ENCODE measurements at regions not wholly inside any gene's neighbourhood (a gene's known extent, or its start where the extent isn't known, plus 50 kb on each side); places are given as distances from the start of the nearest gene placed in this dataset.
A peak's percentile ranks its signal among the peaks of the same experiment; 100 is the strongest.

GRCh38 chr21:16377120-16377658 is 647.4 kb downstream of the USP25 start:
- FAIRE-seq = no peak

GRCh38 chr21:16377857-16378256 is 648.1 kb downstream of the USP25 start:
- FAIRE-seq = no peak

GRCh38 chr21:16378525-16378924 is 648.7 kb downstream of the USP25 start:
- no peak for FAIRE-seq

- no peak for FAIRE-seq
Observed at GRCh38 chr21:16388291-16388690, 658.5 kb downstream of the USP25 start.

- FAIRE-seq = no peak
Observed at GRCh38 chr21:16388911-16389560, 659.3 kb downstream of the USP25 start.

- no peak for FAIRE-seq
Observed at GRCh38 chr21:16389643-16390042, 659.9 kb downstream of the USP25 start.

GRCh38 chr21:16395285-16395684 is 665.5 kb downstream of the USP25 start:
- no peak for FAIRE-seq

GRCh38 chr21:16402752-16403151 is 673.0 kb downstream of the USP25 start:
- no peak for FAIRE-seq

- no peak for FAIRE-seq
Observed at GRCh38 chr21:16404776-16405175, 675.0 kb downstream of the USP25 start.

GRCh38 chr21:16406355-16406754 is 676.6 kb downstream of the USP25 start:
- no peak for FAIRE-seq

GRCh38 chr21:16407403-16408240 is 677.8 kb downstream of the USP25 start:
- no peak for FAIRE-seq

- FAIRE-seq = no peak
Observed at GRCh38 chr21:16408280-16408679, 678.5 kb downstream of the USP25 start.

- FAIRE-seq = no peak
Observed at GRCh38 chr21:16409352-16409751, 679.6 kb downstream of the USP25 start.

- FAIRE-seq = no peak
Observed at GRCh38 chr21:16418226-16418625, 688.4 kb downstream of the USP25 start.

- FAIRE-seq = no peak
Observed at GRCh38 chr21:16418642-16419041, 688.9 kb downstream of the USP25 start.

GRCh38 chr21:16419188-16419921 is 689.6 kb downstream of the USP25 start:
- peak; percentile 55 for FAIRE-seq

- peak; percentile 82 for FAIRE-seq
Observed at GRCh38 chr21:16420031-16420724, 690.4 kb downstream of the USP25 start.

GRCh38 chr21:16421007-16421406 is 691.2 kb downstream of the USP25 start:
- no peak for FAIRE-seq

- peak; percentile 73 for FAIRE-seq
Observed at GRCh38 chr21:16421965-16422364, 692.2 kb downstream of the USP25 start.

GRCh38 chr21:16422702-16423101 is 692.9 kb downstream of the USP25 start:
- peak; percentile 58 for FAIRE-seq

- no peak for FAIRE-seq
Observed at GRCh38 chr21:16423921-16424320, 694.1 kb downstream of the USP25 start.

- FAIRE-seq = no peak
Observed at GRCh38 chr21:16424331-16424751, 694.6 kb downstream of the USP25 start.

GRCh38 chr21:16425376-16425775 is 695.6 kb downstream of the USP25 start:
- FAIRE-seq = no peak
